DMS153 treated with DMSO at 0.1 percent for 48 hours (cell line): ENCODE measurements at regions not wholly inside any gene's neighbourhood (a gene's known extent, or its start where the extent isn't known, plus 50 kb on each side); places are given as distances from the start of the nearest gene placed in this dataset.
"Not testable (repeated sequence)": the region's sequence is repeated elsewhere in the genome, so short reads cannot be mapped to it uniquely, and the experiment has no call there.

Source experiments
- DNase-seq: peaks from one replicate; lab custom pipeline; 2025; ENCODE audit not compliant: unreplicated experiment; lab: John Stamatoyannopoulos, UW

DNA sequence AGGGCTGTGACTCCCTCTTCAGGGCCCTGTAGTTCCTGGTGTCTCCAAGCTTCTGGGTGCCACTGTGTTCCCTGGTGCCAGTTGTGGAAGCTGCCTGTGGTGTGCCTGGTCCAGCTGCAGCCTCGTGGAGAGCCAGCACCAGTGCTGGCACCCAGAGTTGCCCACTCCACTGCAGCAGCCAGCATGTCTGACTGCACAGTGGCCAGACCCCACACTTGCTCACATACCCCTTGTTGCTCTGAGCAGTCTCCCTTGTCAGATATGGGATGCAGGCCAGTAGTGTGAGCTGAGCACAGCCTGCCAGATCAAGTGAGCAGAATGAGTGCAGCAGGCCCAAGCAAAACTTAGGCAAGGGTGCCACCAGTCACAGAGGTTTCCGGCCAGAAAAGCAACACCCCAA is 108.6 kb downstream of the ZMAT1 start:
- DNase-seq = no peak

- not testable (repeated sequence) for DNase-seq
Measured at GRCh38 chrX:101817739-101818138, 114.1 kb downstream of the ZMAT1 start.

DNA sequence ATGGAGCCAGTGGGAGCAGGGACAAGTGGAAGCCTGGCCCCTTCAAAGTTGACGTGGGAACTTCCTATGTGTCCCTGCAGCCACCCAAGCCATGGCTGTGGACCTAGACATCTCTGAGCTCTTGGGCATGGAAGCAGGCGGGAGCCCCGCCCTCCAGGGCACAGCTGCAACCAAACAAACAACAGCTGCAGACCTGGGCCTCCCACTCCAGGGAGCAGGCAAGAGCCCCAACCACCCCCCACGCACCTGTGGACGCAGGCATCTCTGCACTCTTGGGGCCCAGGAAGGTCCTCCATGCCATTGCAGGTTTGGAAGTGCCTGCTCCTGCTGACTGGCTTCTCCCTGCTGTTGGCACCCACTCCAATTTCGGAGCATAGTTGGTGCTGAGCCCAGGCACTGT is 118.6 kb downstream of the ZMAT1 start:
- DNase-seq = no peak

GRCh38 chrX:101803451-101803850 is 128.4 kb downstream of the ZMAT1 start:
- DNase-seq = no peak

DNA sequence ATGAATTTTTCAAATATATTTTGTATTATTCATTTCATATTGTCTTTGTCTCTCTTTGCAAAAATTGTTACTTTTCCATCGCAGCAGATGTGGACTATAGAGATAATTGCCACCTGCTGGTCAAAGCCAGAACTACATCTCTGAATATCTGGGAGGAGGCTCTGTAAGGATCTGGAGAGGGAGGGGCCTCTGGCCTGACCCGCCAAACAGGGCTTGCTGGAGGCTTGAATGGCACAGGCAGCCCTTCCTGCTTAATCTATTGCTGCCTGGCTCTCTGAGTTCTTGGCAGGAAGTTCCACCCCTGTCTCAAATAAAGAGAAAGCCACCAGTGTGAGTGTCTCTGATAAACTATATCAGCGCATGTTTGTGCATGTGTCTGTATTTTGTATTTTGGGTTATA is 132.4 kb downstream of the ZMAT1 start:
- DNase-seq = peak; percentile 21

GRCh38 chrX:101787934-101788333 is 128.3 kb upstream of the ARMCX2 start:
- no peak for DNase-seq

- no peak for DNase-seq
Measured at GRCh38 chrX:101785142-101785541, 125.5 kb upstream of the ARMCX2 start.

GRCh38 chrX:101780421-101780820 is 120.8 kb upstream of the ARMCX2 start:
- DNase-seq = not testable (repeated sequence)

DNA sequence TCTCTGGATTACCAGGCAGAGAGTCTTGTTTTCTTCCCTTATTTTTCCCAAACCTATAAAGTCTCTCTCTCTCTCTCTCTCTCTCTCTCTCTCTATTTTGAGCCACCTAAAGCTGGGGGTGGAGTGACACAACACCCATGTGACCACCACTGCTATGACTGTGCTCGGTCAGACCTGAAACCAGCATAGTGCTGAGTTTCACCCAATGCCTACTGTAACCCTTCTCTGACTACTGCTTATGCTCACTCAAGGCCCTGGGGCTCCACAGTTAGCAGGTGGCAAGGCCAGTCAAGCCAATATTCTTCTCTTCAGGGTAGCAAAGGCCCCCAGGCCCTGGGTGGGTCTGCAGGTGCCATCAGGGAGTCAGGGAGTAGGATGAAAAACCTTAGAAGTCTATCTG is 114.7 kb upstream of the ARMCX2 start:
- no peak for DNase-seq

GRCh38 chrX:101764538-101764937 is 104.9 kb upstream of the ARMCX2 start:
- DNase-seq = no peak

GRCh38 chrX:101759000-101759399 is 99.3 kb upstream of the ARMCX2 start:
- no peak for DNase-seq

DNA sequence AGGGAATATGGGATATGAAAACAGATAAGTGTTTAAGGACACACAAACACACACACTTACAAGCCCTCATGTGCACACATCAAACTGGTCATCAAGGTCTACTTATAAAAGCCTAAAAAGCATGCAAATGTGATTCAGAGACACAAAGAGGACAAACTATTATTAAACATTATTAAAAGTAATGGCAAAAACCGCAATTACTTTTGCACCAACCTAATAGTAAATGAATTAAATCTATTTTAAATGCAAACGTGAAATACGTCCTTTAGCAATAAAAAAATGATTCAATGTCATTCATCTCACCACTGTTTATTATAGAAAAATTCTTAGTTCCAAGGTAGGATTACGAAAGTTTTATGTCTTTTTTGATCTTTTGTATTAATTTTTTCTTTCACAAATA is 91.1 kb upstream of the ARMCX2 start:
- DNase-seq = no peak

DNA sequence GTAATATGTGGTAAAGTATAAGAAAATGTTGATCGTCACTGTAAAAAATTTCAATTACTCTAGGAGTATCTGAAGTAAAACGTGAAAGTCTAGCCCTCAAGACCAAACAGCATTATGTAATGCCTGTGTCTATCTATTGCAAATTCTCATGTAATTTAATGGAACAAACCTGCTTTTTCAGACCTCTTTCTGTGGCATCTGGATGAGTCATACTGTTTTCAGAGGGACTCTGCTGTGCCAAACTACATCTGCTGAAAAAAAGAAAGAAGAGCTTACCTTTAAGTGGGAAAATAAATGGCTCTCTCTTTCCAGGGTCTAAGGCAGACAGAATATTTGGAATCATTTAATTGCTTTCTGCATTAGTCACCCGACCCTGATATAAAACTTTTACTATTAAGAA is 89.8 kb upstream of the ARMCX2 start:
- DNase-seq = no peak

DNA sequence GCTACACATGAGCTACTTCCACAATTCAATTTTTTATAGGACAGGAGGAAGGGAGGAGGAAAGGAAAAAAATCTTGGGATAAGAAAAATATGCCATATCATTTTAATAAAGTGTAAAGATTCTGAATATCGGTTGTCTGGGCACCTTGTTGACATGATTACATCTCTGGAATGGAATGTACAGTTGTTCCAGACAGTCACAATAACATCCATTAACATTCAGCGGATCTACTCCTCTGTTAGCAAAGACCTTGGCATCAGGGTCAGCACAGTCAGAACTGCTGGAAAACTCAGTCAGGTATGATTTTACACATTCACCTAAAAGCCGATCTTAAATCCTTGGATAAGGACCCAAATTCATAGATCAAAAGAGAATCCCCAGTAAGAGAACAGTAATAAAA is 85.4 kb upstream of the ARMCX2 start:
- no peak for DNase-seq

DNA sequence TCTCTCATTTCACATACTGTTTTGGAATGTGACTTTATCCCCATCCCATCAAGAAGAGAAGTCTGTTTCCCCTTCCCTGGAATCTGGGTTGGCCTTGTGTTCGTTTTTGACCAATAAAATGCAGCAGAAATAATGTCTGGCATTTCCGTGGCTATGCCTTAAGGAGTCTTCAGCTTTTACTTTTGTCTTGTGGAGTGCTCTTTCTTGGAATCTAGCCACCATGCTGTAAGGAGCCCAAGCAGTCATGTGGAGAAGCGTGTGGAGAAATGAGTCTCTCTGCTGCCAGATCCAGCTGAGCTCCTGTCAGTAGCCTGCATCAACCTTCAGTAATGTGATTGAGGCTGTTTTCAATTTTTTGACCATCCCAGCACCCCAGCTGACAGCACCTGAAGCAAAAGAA is 84.4 kb upstream of the ARMCX2 start:
- DNase-seq = no peak

- DNase-seq = no peak
Measured at GRCh38 chrX:101740642-101741041, 81.0 kb upstream of the ARMCX2 start.

GRCh38 chrX:101738867-101739266 is 79.2 kb upstream of the ARMCX2 start:
- DNase-seq = not testable (repeated sequence)

- not testable (repeated sequence) for DNase-seq
Measured at GRCh38 chrX:101738411-101738810, 78.8 kb upstream of the ARMCX2 start.

- no peak for DNase-seq
Measured at GRCh38 chrX:101736651-101737050, 77.0 kb upstream of the ARMCX2 start.

- no peak for DNase-seq
Measured at GRCh38 chrX:101732870-101733269, 73.2 kb upstream of the ARMCX2 start.

- DNase-seq = no peak
Measured at GRCh38 chrX:101729986-101730385, 70.3 kb upstream of the ARMCX2 start.
